Activated naive CD8-positive, alpha-beta T cell treated with anti-CD3 and anti-CD28 coated beads, Interleukin-2, amount 50 U/mL, for 16 hours (primary cell): ENCODE measurements at regions not wholly inside any gene's neighbourhood (a gene's known extent, or its start where the extent isn't known, plus 50 kb on each side); places are given as distances from the start of the nearest gene placed in this dataset.

ENCODE experiments used
- DNase-seq: peaks from one replicate; pipeline ENCODE4 v3.0.0-alpha.2; 2020; ENCODE audit warnings: low read depth, low spot score

DNA sequence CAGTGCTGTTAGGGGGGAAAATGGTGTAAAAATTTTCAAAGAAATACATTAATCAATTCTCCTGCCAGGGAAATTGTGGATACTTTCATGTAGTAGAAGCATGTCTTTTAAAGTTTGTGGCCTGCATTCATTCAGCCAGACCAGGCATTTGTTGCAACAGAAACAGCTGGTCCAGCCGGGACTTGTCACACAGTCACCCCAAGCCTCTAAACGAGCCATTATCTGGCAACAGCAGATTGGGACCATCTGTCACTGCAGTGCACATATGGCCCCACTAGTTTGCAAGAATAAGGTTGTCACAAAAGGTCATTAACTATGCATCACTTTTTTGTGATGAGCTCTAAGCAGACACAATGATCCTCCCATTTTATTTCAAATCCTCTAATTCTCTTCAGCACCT is 193.9 kb downstream of the PHLDA1 start:
- no peak for DNase-seq

GRCh38 chr12:75836533-75836932 is 195.0 kb downstream of the PHLDA1 start:
- DNase-seq: no peak

DNA sequence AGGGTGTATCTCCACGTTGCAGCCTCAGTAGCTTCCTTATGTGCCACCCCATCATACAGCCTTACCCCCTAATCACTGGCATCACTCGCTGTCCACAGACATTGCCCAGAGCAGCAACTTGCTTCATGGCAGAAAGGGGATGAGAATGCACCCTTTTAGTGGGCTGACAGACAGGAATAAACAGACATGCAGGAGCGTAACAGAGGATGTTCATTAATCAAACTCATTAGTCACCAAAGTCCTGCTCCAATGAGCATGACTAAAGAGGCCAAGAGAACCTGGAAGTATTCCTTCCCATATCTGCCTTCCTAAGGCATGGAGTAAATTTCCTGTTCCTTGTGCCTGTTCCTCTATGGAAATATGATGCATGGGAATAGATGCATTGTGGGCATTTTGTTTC is 197.0 kb downstream of the PHLDA1 start:
- DNase-seq: no peak

DNA sequence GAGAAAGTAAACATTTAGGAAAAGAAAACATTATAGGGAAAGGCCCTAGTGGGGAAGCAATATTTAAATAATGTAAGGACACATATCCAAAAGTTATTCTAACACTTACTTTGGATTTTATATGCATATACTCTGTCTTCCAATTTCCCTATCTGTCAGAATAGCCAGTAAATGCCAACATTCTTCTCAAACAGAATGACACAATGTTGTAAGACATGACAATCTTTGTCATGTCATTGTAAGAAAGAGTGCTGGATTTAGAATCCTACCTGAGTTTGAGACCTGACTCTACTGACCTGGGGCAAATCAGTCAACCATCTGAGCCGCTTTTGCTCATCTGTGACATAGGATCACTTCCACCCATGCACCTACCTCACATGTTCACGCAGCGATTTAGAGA is 198.3 kb downstream of the PHLDA1 start:
- DNase-seq: no peak

DNA sequence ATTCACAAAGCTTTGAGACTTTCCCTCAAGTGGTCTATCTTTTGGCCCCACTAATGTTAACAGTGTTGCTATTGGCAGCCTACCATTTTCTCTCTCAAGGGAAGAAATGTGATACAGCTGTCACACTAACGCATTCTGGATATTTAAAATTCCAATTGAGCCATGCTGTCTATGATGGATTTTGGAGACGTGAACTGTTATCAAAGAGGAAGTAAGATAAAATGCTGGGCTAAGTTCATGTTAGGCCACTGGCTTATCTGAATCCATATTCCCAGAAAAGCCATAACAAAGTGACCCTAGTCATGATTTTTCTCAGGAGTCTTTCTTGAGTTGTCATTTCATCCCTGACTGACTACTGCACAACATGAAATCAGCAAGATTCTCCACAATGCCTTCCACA is 200.2 kb downstream of the PHLDA1 start:
- no peak for DNase-seq

- no peak for DNase-seq
Observed at GRCh38 chr12:75827061-75827460, 204.5 kb downstream of the PHLDA1 start.

- no peak for DNase-seq
Observed at GRCh38 chr12:75825686-75826085, 205.9 kb downstream of the PHLDA1 start.

- no peak for DNase-seq
Observed at GRCh38 chr12:75823475-75823874, 208.1 kb downstream of the PHLDA1 start.

DNA sequence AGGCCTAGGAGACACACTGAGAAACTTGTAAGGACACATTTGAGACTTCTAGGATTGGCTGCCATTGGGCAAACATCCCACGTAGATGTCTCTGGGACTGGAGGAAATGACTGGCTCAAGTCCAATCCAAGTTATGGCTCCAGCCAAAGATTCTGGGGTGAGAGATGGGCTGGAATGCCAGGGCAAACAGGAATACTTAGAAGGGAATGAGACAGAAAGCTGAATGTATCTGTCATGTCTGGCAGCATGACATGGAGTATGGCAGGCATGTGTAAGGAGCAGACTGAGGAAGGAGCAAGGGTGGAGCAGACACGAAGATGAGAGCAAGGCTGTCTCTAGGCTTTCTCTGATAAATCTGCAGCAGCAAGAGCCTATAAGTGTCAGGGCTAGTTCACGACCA is 209.2 kb downstream of the PHLDA1 start:
- no peak for DNase-seq

DNA sequence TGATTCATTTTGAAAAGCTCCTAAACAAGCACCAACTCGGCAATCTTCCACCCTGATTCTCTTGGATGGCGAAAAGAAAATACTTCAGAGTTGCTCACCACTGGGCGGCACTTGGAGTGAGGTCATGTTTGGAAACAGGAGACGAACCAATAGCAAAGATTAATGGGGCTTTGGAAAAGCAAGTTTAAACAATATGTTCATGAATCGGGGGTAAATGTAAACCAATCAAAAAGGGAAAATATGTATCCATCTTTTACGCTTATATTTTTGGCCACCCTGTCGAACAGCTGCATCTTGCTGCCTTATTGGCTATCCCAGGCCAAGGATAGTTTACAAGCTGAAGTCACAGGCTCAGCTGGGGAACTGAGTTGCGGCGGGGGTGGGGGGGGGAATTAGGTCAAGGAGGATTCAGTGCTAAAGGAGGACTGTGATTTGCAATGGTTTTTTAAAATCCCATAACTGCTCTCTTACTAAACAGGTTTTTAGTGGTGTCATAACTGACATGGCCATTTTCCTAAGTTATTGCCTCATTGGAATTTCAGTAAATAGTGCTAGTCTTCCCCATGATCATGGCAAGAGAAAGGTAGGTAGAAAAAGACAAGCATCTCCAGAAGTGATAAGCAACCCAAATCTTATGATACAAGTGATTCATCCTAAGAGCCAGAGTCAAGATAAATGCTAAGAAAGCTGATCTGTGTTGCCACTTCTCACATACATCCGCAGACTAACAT is 210.6 kb downstream of the PHLDA1 start:
- no peak for DNase-seq

- no peak for DNase-seq
Observed at GRCh38 chr12:75820071-75820470, 211.5 kb downstream of the PHLDA1 start.

DNA sequence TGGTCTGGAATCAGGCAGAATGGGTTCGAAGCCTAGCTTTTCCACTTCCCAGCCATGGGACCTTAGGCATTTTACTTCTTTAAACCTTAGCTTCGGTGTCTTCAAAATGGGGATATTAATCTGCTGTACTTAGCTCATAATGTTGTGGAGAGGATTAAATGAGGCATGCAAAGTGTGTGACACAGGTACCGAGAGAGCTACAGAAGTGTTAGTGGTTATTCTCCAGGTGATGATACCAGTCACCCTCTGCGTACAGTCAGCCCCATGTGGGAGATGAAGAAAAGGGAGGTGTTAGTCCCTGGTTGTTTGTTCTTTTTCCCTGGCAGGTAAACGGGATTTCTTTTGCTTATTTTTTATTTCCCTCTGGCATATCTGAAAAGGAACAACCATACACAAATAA is 212.1 kb downstream of the PHLDA1 start:
- no peak for DNase-seq

GRCh38 chr12:75818863-75819262 is 212.7 kb downstream of the PHLDA1 start:
- no peak for DNase-seq

GRCh38 chr12:75816897-75817296 is 214.7 kb downstream of the PHLDA1 start:
- no peak for DNase-seq

DNA sequence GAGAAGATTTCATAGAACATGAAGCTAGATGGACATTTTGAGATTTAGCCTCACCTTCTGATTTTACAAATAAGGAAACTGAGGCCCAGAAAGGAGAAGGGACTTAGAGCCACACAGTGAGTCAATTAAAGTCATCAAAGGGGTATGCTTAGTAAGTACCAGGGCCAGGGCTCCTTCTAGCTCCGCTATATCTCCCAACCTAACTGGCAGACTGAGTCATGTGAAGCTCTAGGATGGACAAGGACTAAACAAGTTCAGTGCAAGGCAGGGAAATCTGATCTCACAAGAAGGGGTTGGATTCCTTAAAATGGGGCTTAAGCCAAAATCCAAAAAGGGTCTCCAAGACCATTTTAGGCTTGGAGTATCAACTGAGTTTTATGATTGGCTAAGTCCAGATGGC is 215.8 kb downstream of the PHLDA1 start:
- DNase-seq: no peak

- no peak for DNase-seq
Observed at GRCh38 chr12:75814851-75815754, 216.5 kb downstream of the PHLDA1 start.

DNA sequence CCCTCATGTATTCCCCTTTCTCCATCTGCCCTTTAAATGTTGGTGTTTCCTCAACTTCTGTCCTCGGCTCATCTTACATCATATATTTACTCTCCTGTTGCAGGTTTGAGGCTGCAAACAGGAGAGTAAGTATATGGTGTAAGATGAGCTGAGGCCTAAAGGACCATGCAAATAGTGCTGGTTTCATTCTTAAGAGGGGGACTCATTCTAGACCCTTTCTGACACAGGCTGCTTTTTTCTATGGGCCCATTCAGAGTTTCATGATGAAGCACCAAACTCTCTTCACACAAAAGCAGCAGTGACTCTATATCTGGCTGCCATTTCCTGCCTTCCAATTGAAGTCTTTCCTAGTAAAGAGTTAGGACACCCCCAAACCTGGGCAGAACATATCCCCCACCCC is 218.5 kb downstream of the PHLDA1 start:
- no peak for DNase-seq

DNA sequence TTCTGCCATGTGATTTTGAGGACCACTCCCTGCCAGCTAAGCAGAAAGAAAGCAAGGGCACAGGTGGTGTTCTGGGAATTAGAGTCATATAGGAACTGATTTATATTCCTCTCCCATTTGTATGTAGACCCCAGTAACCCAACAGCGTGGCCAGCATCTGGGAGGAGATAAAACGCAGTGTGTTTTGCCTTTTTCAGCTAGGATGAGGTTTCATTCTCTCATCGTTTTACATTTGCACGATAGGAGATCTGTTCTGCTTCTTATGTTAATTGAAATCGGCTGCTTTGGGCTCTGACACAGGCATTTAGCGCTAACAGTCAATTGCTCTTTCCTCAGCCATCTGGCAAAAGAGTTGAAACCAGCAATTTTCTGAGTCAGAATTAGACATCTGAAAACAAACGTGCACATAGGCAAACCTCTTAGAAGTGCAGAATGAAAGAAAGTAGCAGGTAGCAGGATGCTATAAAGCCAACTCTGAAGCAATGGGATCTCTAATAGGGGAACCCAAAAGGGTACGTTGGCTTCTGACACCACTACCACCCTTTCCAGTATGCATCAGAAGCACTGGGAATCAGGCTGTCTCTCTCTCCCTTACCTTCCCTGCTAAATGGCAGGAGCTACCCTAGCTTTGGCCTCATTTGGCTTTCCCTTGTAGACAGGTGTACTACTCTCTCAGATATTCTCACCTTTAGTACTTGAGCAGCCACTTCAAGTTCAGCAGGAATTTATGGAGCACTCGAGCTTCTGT is 219.1 kb downstream of the PHLDA1 start:
- DNase-seq: no peak

DNA sequence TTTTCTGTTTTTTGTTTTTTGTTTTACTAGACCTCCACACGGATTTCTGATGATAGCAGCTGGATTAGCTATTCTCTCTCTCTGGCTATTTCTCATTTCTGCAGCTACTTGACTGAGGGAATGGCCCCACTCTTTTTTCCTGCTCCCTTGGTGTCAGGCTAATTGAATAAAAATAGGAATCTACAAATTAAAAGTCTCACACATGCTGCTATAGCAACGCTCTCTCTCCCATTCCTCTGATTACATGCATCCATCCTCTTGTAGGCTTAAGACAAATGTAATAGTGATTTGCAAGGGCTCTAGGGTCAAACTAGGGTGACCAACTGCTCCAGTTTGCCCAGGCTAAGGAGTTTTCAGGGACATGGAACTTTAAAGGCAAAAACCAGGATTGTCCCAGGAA is 221.8 kb downstream of the PHLDA1 start:
- DNase-seq: no peak

DNA sequence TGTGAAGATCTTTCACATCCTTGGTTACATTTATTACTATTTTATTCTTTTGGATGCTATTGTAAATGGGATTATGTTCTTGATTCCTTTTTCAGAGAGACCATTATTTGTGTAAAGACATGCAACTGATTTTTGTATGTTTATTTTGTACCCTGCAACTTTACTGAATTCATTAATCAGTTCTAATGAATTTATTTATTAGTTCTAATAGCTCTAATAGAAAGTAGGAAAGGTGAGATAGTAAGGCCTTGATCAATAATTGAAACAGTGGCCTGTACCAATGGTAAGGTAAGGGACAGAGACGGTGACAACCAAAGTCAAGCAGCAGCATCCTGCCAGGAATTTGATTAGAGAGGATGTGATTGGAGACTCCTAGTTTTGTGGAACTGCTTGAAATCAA is 224.1 kb downstream of the PHLDA1 start:
- DNase-seq: no peak

DNA sequence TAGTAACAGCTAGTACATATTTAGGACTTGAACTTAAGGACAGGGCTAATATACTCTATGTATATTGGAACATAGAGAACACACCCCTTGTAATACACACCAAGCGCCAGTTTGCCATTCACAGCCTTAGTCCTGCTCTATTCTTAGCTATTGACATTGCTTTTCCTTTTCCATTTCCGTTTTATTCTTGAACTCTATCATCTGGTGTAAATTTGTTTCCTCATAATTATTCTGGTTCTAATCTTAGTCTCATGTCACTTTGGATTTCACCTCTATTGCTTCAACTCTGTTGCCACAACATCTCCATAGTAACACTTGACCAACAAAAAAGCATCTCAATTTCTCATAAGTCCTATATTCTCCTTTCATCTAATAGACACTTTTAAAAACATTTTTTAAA is 225.7 kb downstream of the PHLDA1 start:
- no peak for DNase-seq

- no peak for DNase-seq
Observed at GRCh38 chr12:75805320-75805719, 226.3 kb downstream of the PHLDA1 start.
